ENCODE measurements at regions not wholly inside any gene's neighbourhood (a gene's known extent, or its start where the extent isn't known, plus 50 kb on each side); places are given as distances from the start of the nearest gene placed in this dataset.

DNA sequence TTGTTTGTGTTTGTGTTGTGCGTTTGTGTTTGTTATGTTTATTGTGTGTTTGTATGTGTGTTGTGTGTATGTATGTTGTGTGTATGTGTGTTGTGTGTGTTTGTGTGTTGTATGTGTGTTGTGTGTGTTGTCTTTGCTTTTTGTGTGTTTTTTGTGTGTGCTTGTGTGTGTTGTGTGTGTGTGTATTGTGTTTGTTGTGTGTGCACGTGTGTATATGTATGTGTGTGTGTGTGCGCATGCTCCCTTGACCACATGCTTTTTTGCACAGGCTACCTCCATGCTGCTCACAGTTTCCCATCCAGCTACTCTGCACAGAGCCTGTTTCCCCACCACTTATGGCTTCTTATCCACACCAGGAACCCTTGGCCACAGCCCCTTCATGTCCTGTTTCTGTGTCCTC, 720.0 kb upstream of the ADAMTS16 start:
- no peak for TF ChIP-seq POLR2A (IDR thresholded peaks at IDR 0.05; ENCODE audit: low read length)
- TF ChIP-seq, protein P1, sequence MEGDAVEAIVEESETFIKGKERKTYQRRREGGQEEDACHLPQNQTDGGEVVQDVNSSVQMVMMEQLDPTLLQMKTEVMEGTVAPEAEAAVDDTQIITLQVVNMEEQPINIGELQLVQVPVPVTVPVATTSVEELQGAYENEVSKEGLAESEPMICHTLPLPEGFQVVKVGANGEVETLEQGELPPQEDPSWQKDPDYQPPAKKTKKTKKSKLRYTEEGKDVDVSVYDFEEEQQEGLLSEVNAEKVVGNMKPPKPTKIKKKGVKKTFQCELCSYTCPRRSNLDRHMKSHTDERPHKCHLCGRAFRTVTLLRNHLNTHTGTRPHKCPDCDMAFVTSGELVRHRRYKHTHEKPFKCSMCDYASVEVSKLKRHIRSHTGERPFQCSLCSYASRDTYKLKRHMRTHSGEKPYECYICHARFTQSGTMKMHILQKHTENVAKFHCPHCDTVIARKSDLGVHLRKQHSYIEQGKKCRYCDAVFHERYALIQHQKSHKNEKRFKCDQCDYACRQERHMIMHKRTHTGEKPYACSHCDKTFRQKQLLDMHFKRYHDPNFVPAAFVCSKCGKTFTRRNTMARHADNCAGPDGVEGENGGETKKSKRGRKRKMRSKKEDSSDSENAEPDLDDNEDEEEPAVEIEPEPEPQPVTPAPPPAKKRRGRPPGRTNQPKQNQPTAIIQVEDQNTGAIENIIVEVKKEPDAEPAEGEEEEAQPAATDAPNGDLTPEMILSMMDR (IDR thresholded peaks at IDR 0.05), result no peak
- no peak for TF ChIP-seq BHLHE40 (IDR thresholded peaks at IDR 0.05; ENCODE audit: low read depth, low read length)
- TF ChIP-seq ZFP36 (IDR thresholded peaks at IDR 0.05; ENCODE audit: borderline replicate concordance, partially characterized antibody), result no peak
- TF ChIP-seq USF2 (IDR thresholded peaks at IDR 0.05), result no peak
- TF ChIP-seq MYC (IDR thresholded peaks at IDR 0.05; ENCODE audit: borderline replicate concordance, low read length), result no peak
- no peak for TF ChIP-seq JUN (IDR thresholded peaks at IDR 0.05)
- no peak for TF ChIP-seq POLR2AphosphoS2 (conservative IDR thresholded peaks at IDR 0.05; ENCODE audit: low read length)
- TF ChIP-seq, protein P2, sequence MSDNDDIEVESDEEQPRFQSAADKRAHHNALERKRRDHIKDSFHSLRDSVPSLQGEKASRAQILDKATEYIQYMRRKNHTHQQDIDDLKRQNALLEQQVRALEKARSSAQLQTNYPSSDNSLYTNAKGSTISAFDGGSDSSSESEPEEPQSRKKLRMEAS (IDR thresholded peaks at IDR 0.05), result no peak
- TF ChIP-seq FOSL2 (IDR thresholded peaks at IDR 0.05), result no peak
- no peak for TF ChIP-seq FOSL2 (CRISPR knock-in tag; IDR thresholded peaks at IDR 0.05)
- TF ChIP-seq MAZ (IDR thresholded peaks at IDR 0.05; ENCODE audit: borderline replicate concordance, low read depth, low read length), result no peak
- no peak for TF ChIP-seq CHD4 (IDR thresholded peaks at IDR 0.05; ENCODE audit: borderline replicate concordance)
- no peak for TF ChIP-seq REST (IDR thresholded peaks at IDR 0.05)
